A549 (cell line): ENCODE measurements at regions not wholly inside any gene's neighbourhood (a gene's known extent, or its start where the extent isn't known, plus 50 kb on each side); places are given as distances from the start of the nearest gene placed in this dataset.

Source experiments
- BHLHE40 ChIP-seq: IDR thresholded peaks from 2 replicates; pipeline ENCODE4 v1.6.1; 2012; ENCODE audit warnings: low read depth, low read length, inconsistent platforms
- CTCF ChIP-seq: fragments of >200 bp; sonication (Bioruptor Twin); formaldehyde crosslinking; IDR thresholded peaks from 3 replicates; pipeline ENCODE4 v1.5.1; 2016
- EP300 ChIP-seq, 2 experiments: fragments of >200 bp; sonication (Bioruptor Twin); formaldehyde crosslinking; IDR thresholded peaks; 2 replicates in 1 of 2; 3 replicates in 1 of 2; pipeline ENCODE4 v1.6.1; 2016 to 2017
- GATA3 ChIP-seq: IDR thresholded peaks from 2 replicates; pipeline ENCODE4 v1.6.1; 2012; ENCODE audit warnings: borderline replicate concordance
- HES2 ChIP-seq: fragments of >200 bp; sonication (Bioruptor Twin); formaldehyde crosslinking; IDR thresholded peaks from 2 replicates; pipeline ENCODE4 v1.6.1; 2016
- MAFK ChIP-seq: fragments of 450-650 bp; IDR thresholded peaks from 2 replicates; pipeline ENCODE4 v1.6.1; 2014; ENCODE audit not compliant: partially characterized antibody
- MAZ ChIP-seq: fragments of 150-350 bp; IDR thresholded peaks from 2 replicates; pipeline ENCODE4 v1.6.1; 2014; ENCODE audit warnings: antibody characterized with exemption, low read depth, low read length, borderline replicate concordance
- MYC ChIP-seq: IDR thresholded peaks from 2 replicates; pipeline ENCODE4 v1.6.1; 2012; ENCODE audit warnings: mild to moderate bottlenecking, inconsistent platforms, low read length, improper control_type of control experiment, borderline replicate concordance
- RAD21 ChIP-seq, 2 experiments: fragments of >200 bp in 1 of 2; sonication (Bioruptor Twin) in 1 of 2; formaldehyde crosslinking in 1 of 2; IDR thresholded peaks in 1 of 2; conservative IDR thresholded peaks in 1 of 2; 2 replicates in 1 of 2; 3 replicates in 1 of 2; pipeline ENCODE4 v1.6.1; 2012 to 2018; ENCODE audit warnings: inconsistent platforms in 1 of 2
- RCOR1 ChIP-seq: fragments of 150-350 bp; IDR thresholded peaks from 2 replicates; pipeline ENCODE4 v1.6.1; 2014; ENCODE audit warnings: antibody characterized with exemption, low read length, low read depth
- REST ChIP-seq: fragments of 200-600 bp; sonication (generic); IDR thresholded peaks from 2 replicates; pipeline ENCODE4 v1.6.1; 2016; ENCODE audit warnings: antibody characterized with exemption, mild to moderate bottlenecking, moderate library complexity
- SREBF2 ChIP-seq: fragments of 450-650 bp; IDR thresholded peaks from 2 replicates; pipeline ENCODE4 v1.6.1; 2014; ENCODE audit warnings: mild to moderate bottlenecking, moderate library complexity
- TF ChIP-seq, protein P1 (sequence below): IDR thresholded peaks from 2 replicates; pipeline ENCODE4 v1.6.1; 2012
- TF ChIP-seq, protein P2 (sequence below): fragments of 250-450 bp; sonication (Bioruptor Pico); IDR thresholded peaks from 2 replicates; pipeline ENCODE4 v1.5.0; 2021; ENCODE audit warnings: mild to moderate bottlenecking, moderate library complexity, borderline replicate concordance

GRCh38 chr1:106768501-106768900 lies 288.0 kb upstream of the PRMT6 start:
- TF ChIP-seq RCOR1 (no peak), CTCF (no peak), HES2 (no peak), MAZ (no peak), REST (no peak), MYC (no peak), GATA3 (no peak), RAD21 (conservative IDR thresholded peaks at IDR 0.05 in 1 of 2, IDR thresholded peaks at IDR 0.05 in 1 of 2) (no peak), SREBF2 (no peak), BHLHE40 (no peak), EP300 (IDR thresholded peaks at IDR 0.05) (no peak), MAFK (no peak)
- TF ChIP-seq, protein P1, sequence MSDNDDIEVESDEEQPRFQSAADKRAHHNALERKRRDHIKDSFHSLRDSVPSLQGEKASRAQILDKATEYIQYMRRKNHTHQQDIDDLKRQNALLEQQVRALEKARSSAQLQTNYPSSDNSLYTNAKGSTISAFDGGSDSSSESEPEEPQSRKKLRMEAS, result no peak
- TF ChIP-seq, protein P2, sequence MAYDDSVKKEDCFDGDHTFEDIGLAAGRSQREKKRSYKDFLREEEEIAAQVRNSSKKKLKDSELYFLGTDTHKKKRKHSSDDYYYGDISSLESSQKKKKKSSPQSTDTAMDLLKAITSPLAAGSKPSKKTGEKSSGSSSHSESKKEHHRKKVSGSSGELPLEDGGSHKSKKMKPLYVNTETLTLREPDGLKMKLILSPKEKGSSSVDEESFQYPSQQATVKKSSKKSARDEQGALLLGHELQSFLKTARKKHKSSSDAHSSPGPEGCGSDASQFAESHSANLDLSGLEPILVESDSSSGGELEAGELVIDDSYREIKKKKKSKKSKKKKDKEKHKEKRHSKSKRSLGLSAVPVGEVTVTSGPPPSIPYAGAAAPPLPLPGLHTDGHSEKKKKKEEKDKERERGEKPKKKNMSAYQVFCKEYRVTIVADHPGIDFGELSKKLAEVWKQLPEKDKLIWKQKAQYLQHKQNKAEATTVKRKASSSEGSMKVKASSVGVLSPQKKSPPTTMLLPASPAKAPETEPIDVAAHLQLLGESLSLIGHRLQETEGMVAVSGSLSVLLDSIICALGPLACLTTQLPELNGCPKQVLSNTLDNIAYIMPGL, result no peak
